Neural cell (in vitro differentiated cells): ENCODE measurements at regions not wholly inside any gene's neighbourhood (a gene's known extent, or its start where the extent isn't known, plus 50 kb on each side); places are given as distances from the start of the nearest gene placed in this dataset.

ENCODE experiments used
- H2AFZ ChIP-seq: fragments of 200-600, 300-800 bp; sonication (generic), shearing (Covaris generic); 2 replicates; pipeline ENCODE4 v1.6.0; 2014; ENCODE audit warnings: low read depth, mild to moderate bottlenecking, antibody characterized with exemption, low read length, moderate library complexity
- H3F3A ChIP-seq: fragments of 200-600 bp; shearing (Covaris generic); 2 replicates; pipeline ENCODE4 v1.6.1; 2016; ENCODE audit warnings: mild to moderate bottlenecking, moderate library complexity, mixed read lengths, antibody characterized with exemption, low read length; ENCODE audit not compliant: insufficient read depth, poor library complexity, severe bottlenecking
- H3K27ac ChIP-seq: fragments of 200-600, 300-800 bp; sonication (generic), shearing (Covaris generic); 2 replicates; pipeline ENCODE4 v1.5.1; 2014; ENCODE audit warnings: mild to moderate bottlenecking, low read length, moderate library complexity
- H3K27me3 ChIP-seq: fragments of 300-800, 200-600 bp; sonication (generic), shearing (Covaris generic); 2 replicates; pipeline ENCODE4 v1.6.0; 2014; ENCODE audit warnings: mild to moderate bottlenecking, low read depth, low read length, moderate library complexity; ENCODE audit not compliant: insufficient read depth
- H3K36me3 ChIP-seq: fragments of 300-800, 200-600 bp; sonication (generic), shearing (Covaris generic); 2 replicates; pipeline ENCODE4 v1.5.1; 2014; ENCODE audit warnings: mild to moderate bottlenecking, antibody characterized with exemption, low read length, moderate library complexity; ENCODE audit not compliant: insufficient read depth
- H3K4me2 ChIP-seq: fragments of 300-800, 200-600 bp; sonication (generic), shearing (Covaris generic); 2 replicates; pipeline ENCODE4 v1.6.0; 2014; ENCODE audit warnings: mild to moderate bottlenecking, low read length
- H3K4me3 ChIP-seq: fragments of 300-800, 200-600 bp; sonication (generic), shearing (Covaris generic); 2 replicates; pipeline ENCODE4 v1.5.1; 2014; ENCODE audit warnings: mild to moderate bottlenecking, low read length, moderate library complexity
- H3K79me2 ChIP-seq: fragments of 200-600 bp; shearing (Covaris generic); replicated peaks from 2 replicates; pipeline ENCODE4 v1.6.0; 2014; ENCODE audit warnings: mild to moderate bottlenecking, low read length, moderate library complexity; ENCODE audit not compliant: insufficient read depth
- H3K9ac ChIP-seq: fragments of 300-800, 200-600 bp; sonication (generic), shearing (Covaris generic); 2 replicates; pipeline ENCODE4 v1.6.1; 2016; ENCODE audit warnings: mild to moderate bottlenecking, low read length, mixed read lengths
- H3K9me2 ChIP-seq: fragments of 200-600 bp; shearing (Covaris generic); 2 replicates; pipeline ENCODE4 v1.6.1; 2016; ENCODE audit warnings: mild to moderate bottlenecking, low read length, mixed read lengths; ENCODE audit not compliant: insufficient read depth
- H3K9me3 ChIP-seq: fragments of 200-600, 300-800 bp; sonication (generic), shearing (Covaris generic); 2 replicates; pipeline ENCODE4 v1.6.1; 2016; ENCODE audit warnings: mild to moderate bottlenecking, mixed run types, low read length, moderate library complexity, mixed read lengths
- H4K20me1 ChIP-seq: fragments of 200-600 bp; shearing (Covaris generic); 2 replicates; pipeline ENCODE4 v1.6.1; 2016; ENCODE audit warnings: mild to moderate bottlenecking, mixed run types; ENCODE audit not compliant: insufficient read depth
- EP300 ChIP-seq: fragments of 450-650 bp; conservative IDR thresholded peaks from 2 replicates; pipeline ENCODE4 v1.6.1; 2014; ENCODE audit warnings: antibody characterized with exemption, mild to moderate bottlenecking, moderate library complexity; ENCODE audit not compliant: poor library complexity, severe bottlenecking
- EZH2 ChIP-seq: fragments of 200-600, 300-800 bp; shearing (Covaris generic), sonication (generic); IDR thresholded peaks from 2 replicates; pipeline ENCODE4 v1.6.1; 2014; ENCODE audit warnings: antibody characterized with exemption, low read length, borderline replicate concordance, mild to moderate bottlenecking; ENCODE audit not compliant: insufficient read depth, poor library complexity, severe bottlenecking
- MXI1 ChIP-seq: fragments of 450-650 bp; conservative IDR thresholded peaks from 2 replicates; pipeline ENCODE4 v1.6.1; 2014; ENCODE audit warnings: antibody characterized with exemption, mild to moderate bottlenecking; ENCODE audit not compliant: poor library complexity, severe bottlenecking
- POLR2AphosphoS5 ChIP-seq: IDR thresholded peaks from 2 replicates; pipeline ENCODE4 v1.6.1; 2012
- RAD21 ChIP-seq: fragments of 450-650 bp; conservative IDR thresholded peaks from 2 replicates; pipeline ENCODE4 v1.6.1; 2014; ENCODE audit warnings: antibody characterized with exemption, mild to moderate bottlenecking, moderate library complexity
- SMC3 ChIP-seq: fragments of 450-650 bp; conservative IDR thresholded peaks from 2 replicates; pipeline ENCODE4 v1.6.1; 2014; ENCODE audit warnings: antibody characterized with exemption, mild to moderate bottlenecking, moderate library complexity; ENCODE audit not compliant: poor library complexity
- TAF1 ChIP-seq: IDR thresholded peaks from 2 replicates; pipeline ENCODE4 v1.6.1; 2012; ENCODE audit warnings: low read depth
- TF ChIP-seq, protein P1 (sequence below): fragments of 450-650 bp; IDR thresholded peaks from 2 replicates; pipeline ENCODE4 v1.5.1; 2014; ENCODE audit warnings: antibody characterized with exemption, mild to moderate bottlenecking, moderate library complexity; ENCODE audit not compliant: poor library complexity, severe bottlenecking
- TF ChIP-seq, protein P2 (sequence below): IDR thresholded peaks from 2 replicates; pipeline ENCODE4 v1.6.1; 2012; ENCODE audit warnings: borderline replicate concordance

DNA sequence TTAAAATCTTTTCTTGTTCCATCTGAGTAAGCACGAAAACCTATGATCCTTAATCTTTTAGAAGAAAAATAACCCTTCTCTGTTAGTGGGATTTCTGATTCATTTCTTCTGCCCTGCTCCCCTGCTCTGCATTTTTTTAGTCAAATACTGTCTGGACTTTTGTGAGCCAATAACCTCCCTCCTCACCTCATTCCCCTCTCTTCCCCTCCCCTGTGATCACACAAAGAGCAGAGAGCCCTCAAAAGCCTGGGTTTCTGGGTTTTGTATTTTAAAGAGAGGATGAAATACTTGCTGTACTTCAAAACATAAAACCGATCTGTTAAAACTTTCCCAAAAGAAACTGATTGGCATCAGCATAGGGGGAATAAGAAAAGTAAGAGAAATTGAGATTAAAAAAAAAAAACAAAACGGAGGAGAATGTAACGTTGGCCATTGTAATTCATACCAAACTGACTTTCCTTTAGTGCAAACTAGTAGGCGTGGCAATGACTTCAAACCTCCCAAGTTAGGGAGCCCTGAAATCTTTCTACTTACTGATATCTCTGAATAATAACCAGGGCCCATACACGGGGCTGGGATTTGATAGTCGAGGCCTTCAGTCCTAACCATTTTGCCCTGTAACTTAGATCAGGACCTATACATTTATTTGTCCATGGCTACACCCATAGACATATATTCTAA lies 232.9 kb downstream of the TM9SF2 start:
- H4K20me1 ChIP-seq = no peaks in the 10 kb centered on the region
- no peaks in the 10 kb centered on the region for H3K79me2 ChIP-seq
- H3K9me2 ChIP-seq = no peaks in the 10 kb centered on the region
- H3K9ac ChIP-seq = no peak overlapping the region
- H3K4me2 ChIP-seq = no peak overlapping the region
- no peaks in the 10 kb centered on the region for H3K27me3 ChIP-seq
- TF ChIP-seq TAF1 (no peak), EP300 (no peak), EZH2 (no peak), SMC3 (no peak), RAD21 (no peak), POLR2AphosphoS5 (no peak), MXI1 (no peak)
- TF ChIP-seq, protein P1, sequence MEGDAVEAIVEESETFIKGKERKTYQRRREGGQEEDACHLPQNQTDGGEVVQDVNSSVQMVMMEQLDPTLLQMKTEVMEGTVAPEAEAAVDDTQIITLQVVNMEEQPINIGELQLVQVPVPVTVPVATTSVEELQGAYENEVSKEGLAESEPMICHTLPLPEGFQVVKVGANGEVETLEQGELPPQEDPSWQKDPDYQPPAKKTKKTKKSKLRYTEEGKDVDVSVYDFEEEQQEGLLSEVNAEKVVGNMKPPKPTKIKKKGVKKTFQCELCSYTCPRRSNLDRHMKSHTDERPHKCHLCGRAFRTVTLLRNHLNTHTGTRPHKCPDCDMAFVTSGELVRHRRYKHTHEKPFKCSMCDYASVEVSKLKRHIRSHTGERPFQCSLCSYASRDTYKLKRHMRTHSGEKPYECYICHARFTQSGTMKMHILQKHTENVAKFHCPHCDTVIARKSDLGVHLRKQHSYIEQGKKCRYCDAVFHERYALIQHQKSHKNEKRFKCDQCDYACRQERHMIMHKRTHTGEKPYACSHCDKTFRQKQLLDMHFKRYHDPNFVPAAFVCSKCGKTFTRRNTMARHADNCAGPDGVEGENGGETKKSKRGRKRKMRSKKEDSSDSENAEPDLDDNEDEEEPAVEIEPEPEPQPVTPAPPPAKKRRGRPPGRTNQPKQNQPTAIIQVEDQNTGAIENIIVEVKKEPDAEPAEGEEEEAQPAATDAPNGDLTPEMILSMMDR = no peak
- TF ChIP-seq, protein P2, sequence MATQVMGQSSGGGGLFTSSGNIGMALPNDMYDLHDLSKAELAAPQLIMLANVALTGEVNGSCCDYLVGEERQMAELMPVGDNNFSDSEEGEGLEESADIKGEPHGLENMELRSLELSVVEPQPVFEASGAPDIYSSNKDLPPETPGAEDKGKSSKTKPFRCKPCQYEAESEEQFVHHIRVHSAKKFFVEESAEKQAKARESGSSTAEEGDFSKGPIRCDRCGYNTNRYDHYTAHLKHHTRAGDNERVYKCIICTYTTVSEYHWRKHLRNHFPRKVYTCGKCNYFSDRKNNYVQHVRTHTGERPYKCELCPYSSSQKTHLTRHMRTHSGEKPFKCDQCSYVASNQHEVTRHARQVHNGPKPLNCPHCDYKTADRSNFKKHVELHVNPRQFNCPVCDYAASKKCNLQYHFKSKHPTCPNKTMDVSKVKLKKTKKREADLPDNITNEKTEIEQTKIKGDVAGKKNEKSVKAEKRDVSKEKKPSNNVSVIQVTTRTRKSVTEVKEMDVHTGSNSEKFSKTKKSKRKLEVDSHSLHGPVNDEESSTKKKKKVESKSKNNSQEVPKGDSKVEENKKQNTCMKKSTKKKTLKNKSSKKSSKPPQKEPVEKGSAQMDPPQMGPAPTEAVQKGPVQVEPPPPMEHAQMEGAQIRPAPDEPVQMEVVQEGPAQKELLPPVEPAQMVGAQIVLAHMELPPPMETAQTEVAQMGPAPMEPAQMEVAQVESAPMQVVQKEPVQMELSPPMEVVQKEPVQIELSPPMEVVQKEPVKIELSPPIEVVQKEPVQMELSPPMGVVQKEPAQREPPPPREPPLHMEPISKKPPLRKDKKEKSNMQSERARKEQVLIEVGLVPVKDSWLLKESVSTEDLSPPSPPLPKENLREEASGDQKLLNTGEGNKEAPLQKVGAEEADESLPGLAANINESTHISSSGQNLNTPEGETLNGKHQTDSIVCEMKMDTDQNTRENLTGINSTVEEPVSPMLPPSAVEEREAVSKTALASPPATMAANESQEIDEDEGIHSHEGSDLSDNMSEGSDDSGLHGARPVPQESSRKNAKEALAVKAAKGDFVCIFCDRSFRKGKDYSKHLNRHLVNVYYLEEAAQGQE = no peak
- H3F3A ChIP-seq = no peaks in the 10 kb centered on the region
- no peak overlapping the region for H3K4me3 ChIP-seq
- H2AFZ ChIP-seq = no peak overlapping the region
- H3K27ac ChIP-seq = no peak overlapping the region
- no peaks in the 10 kb centered on the region for H3K9me3 ChIP-seq
- H3K36me3 ChIP-seq = no peaks in the 10 kb centered on the region

DNA sequence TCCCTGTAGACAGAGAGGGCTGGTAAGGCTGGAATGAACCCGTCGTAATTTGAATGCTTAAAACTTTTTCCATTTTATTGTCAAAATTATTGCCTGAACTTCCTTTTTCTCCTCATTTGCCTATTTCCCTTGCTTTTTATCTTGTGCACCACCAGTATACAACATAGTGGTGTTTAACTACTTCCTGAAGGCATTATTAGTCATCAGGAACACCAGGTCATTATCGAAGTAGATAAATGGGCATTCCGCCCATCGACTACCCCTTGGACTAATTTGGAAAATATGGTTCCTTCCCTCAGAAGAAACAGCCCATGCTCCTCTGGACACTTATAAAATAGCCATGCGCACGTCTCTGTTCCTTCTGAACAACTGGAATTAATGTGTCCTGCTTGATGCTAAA lies 232.1 kb downstream of the TM9SF2 start:
- no peak overlapping the region for H3K4me2 ChIP-seq
- no peak overlapping the region for H3K4me3 ChIP-seq
- H3K27me3 ChIP-seq = no peaks in the 10 kb centered on the region
- no peak overlapping the region for H3K9ac ChIP-seq
- no peaks in the 10 kb centered on the region for H3K9me2 ChIP-seq
- no peaks in the 10 kb centered on the region for H3F3A ChIP-seq
- no peak overlapping the region for H3K27ac ChIP-seq
- H3K36me3 ChIP-seq = no peaks in the 10 kb centered on the region
- no peaks in the 10 kb centered on the region for H3K9me3 ChIP-seq
- no peak for TF ChIP-seq POLR2AphosphoS5
- TF ChIP-seq EP300 = no peak
- TF ChIP-seq TAF1 = no peak
- TF ChIP-seq SMC3 = no peak
- TF ChIP-seq, protein P2 = no peak
- TF ChIP-seq MXI1 = no peak
- TF ChIP-seq EZH2 = no peak
- no peak for TF ChIP-seq RAD21
- H3K79me2 ChIP-seq = no peaks in the 10 kb centered on the region
- H4K20me1 ChIP-seq = no peaks in the 10 kb centered on the region
- no peak overlapping the region for H2AFZ ChIP-seq
